ENCODE measurements at regions not wholly inside any gene's neighbourhood (a gene's known extent, or its start where the extent isn't known, plus 50 kb on each side); places are given as distances from the start of the nearest gene placed in this dataset.

GRCh38 chrX:39971760-39972159 lies 126.0 kb downstream of the BCOR start:
- H3K36me3 Mint-ChIP-seq = peaks cover 6% of the 10 kb centered on the region
- ATAC-seq = no peak
- H3K27ac Mint-ChIP-seq = no peak overlapping the region
- H3K4me1 Mint-ChIP-seq = no peaks in the 10 kb centered on the region
- no peak overlapping the region for H3K4me3 Mint-ChIP-seq
- H3K27me3 Mint-ChIP-seq = no peaks in the 10 kb centered on the region
- H3K9me3 Mint-ChIP-seq = peaks cover 4% of the 10 kb centered on the region

DNA sequence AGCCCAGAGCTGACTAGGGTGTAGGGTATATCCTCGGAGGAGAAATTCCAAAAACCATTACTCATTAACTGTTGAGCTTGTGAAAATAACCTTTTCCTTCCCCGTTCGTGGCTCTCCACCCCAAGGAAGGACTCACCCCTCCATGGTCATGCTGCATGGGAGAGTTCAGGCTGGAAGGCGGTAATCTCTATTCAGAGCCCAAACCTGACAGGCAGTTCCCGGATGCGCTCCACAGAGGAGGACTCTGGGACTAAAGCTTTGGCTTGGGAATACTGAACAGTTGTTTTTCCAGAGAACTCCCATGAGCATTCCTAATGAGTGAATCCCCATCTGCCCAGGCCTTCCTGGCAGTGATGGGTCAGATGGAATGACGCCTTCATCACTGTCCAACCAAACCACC lies 125.4 kb downstream of the BCOR start:
- Mint-ChIP-seq H3K27ac (no peak overlapping the region), H3K36me3 (peaks cover 6% of the 10 kb centered on the region), H3K4me3 (no peak overlapping the region), H3K27me3 (no peaks in the 10 kb centered on the region), H3K4me1 (no peaks in the 10 kb centered on the region), H3K9me3 (peaks cover 4% of the 10 kb centered on the region)
- ATAC-seq = no peak

- H3K9me3 Mint-ChIP-seq = peaks cover 4% of the 10 kb centered on the region
- H3K4me3 Mint-ChIP-seq = no peak overlapping the region
- no peak overlapping the region for H3K27ac Mint-ChIP-seq
- no peaks in the 10 kb centered on the region for H3K27me3 Mint-ChIP-seq
- ATAC-seq = no peak
- no peaks in the 10 kb centered on the region for H3K4me1 Mint-ChIP-seq
- H3K36me3 Mint-ChIP-seq = peaks cover 6% of the 10 kb centered on the region
Observed at GRCh38 chrX:39973810-39974209, 123.9 kb downstream of the BCOR start.

GRCh38 chrX:39974270-39974669 lies 123.5 kb downstream of the BCOR start:
- Mint-ChIP-seq H3K27ac (no peak overlapping the region), H3K27me3 (no peaks in the 10 kb centered on the region), H3K9me3 (peaks cover 4% of the 10 kb centered on the region), H3K4me1 (no peaks in the 10 kb centered on the region), H3K36me3 (peaks cover 6% of the 10 kb centered on the region), H3K4me3 (no peak overlapping the region)
- no peak for ATAC-seq

DNA sequence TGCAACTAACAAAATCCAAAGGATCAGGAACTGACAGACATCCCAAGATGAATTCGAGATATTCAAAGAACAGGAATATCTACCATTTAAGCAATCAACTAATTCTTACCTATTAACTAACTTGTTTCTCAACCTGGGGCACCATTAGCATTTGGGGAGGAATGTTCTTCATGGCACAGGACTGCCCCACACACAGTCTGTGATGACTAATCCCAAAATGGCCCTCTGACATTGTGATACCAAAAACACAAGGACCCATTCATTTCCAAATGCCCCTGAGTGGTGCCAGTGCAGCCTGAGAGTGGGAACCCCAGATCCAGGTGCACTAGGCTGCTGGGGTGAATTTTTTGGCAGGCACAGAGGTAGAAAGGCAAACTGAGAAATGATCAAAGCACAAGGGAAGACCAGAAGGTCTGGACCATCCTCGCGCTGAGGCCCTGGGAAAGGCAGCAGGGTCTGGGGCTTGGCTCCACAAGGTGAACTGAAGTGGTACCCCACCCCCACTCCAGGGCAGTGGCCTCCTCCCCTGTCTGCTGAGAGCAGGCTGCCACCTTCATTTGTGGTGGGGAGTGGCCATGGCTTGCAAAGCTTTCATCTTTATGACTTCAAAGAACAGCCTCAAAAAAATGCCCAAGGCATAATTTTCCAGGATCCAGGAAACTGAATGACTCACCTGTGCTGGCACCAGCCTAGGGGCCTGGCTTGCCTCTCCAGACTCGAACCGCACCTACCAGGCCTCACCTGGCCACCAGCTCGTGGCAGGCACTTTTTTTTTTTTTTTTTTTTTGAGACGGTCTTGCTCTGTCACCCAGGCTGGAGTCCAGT lies 122.4 kb downstream of the BCOR start:
- Mint-ChIP-seq H3K27ac (no peak overlapping the region), H3K4me3 (no peak overlapping the region), H3K9me3 (peaks cover 4% of the 10 kb centered on the region), H3K4me1 (no peaks in the 10 kb centered on the region), H3K36me3 (peaks cover 6% of the 10 kb centered on the region), H3K27me3 (no peaks in the 10 kb centered on the region)
- no peak for ATAC-seq

GRCh38 chrX:39981946-39982345 lies 115.8 kb downstream of the BCOR start:
- no peaks in the 10 kb centered on the region for H3K4me1 Mint-ChIP-seq
- ATAC-seq = no peak
- H3K9me3 Mint-ChIP-seq = no peaks in the 10 kb centered on the region
- no peaks in the 10 kb centered on the region for H3K27me3 Mint-ChIP-seq
- H3K36me3 Mint-ChIP-seq = no peaks in the 10 kb centered on the region
- H3K27ac Mint-ChIP-seq = no peak overlapping the region
- no peak overlapping the region for H3K4me3 Mint-ChIP-seq

DNA sequence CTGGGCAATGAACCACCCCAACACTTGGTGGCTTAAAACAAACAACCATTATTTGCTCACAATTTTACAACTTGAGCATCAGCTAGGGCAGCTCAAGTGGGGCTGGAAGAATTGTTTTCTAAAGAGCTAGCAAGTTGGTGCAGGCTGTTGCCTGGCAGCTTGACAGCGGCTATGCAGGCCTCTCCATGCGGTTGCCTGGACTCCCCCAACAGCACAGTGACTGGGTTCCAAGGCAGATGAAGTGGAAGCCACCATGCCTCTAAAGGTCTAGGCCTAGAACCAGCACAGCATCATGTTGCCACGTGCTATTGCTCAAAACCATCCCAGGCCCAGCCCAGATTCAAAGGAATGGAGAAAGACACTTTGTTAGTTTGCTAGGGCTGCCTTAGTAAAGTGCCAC lies 114.8 kb downstream of the BCOR start:
- Mint-ChIP-seq H3K27ac (no peak overlapping the region), H3K4me3 (no peak overlapping the region), H3K36me3 (no peaks in the 10 kb centered on the region), H3K9me3 (no peaks in the 10 kb centered on the region), H3K27me3 (no peaks in the 10 kb centered on the region), H3K4me1 (no peaks in the 10 kb centered on the region)
- no peak for ATAC-seq

DNA sequence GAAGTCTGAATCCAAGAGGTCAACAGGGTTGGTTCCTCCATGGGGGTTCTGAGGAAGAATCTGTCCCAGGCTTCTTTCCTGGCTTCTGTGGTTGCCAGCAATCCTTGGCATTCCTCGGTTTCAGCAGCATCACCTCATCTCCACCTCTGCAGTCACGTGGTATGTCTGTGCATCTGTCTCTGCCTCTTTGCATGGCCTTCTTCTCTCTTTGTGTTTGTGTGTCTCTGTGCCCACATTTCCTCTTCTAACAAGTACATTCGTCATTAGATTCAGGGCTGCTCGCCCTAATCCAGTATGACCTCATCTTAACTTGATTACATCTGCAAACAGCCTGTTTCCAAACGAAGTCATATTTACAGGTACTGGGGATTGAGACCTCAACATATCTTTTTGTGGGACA lies 114.0 kb downstream of the BCOR start:
- no peak for ATAC-seq
- H3K27ac Mint-ChIP-seq = no peak overlapping the region
- no peaks in the 10 kb centered on the region for H3K4me1 Mint-ChIP-seq
- H3K36me3 Mint-ChIP-seq = no peaks in the 10 kb centered on the region
- no peak overlapping the region for H3K4me3 Mint-ChIP-seq
- no peaks in the 10 kb centered on the region for H3K27me3 Mint-ChIP-seq
- no peaks in the 10 kb centered on the region for H3K9me3 Mint-ChIP-seq

DNA sequence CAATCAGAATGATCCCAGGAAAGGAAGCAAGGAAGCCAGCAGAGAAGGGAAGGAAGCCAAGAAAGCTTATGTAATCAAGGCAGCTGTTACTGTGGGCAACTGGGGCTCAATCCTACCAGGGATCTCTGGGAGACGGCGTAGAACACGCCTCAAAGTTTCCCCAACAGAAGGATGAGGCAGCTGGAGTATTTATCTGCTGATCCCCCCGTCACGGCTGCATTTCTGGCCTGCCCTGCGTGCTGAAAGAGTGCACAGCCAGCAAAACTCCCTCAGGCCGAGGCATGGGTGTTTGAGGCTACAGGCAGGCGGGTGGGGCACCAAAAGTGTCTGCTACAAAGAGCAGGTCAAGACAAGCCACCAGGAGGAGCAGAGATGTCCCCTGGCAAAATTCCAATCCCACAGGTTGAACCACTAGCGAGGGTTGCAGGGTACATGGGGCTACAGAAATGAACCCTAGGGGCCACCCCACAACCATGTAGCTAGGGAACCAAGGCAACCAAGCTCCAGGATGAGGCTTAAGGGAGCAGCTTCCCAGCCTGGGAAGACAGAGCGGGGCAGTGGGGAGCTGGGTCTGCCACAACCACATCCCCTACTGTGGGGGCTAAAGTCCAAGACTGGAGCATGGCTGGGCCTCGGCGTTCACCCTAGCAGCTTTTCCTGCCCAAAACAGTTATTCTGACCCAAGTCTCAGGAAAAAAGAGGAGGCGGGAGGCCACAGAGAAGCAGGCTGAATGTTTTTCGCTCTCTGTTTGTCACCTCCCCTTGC lies 113.4 kb downstream of the BCOR start:
- Mint-ChIP-seq H3K9me3 (no peaks in the 10 kb centered on the region), H3K4me3 (no peak overlapping the region), H3K4me1 (no peaks in the 10 kb centered on the region), H3K36me3 (no peaks in the 10 kb centered on the region), H3K27me3 (no peaks in the 10 kb centered on the region), H3K27ac (no peak overlapping the region)
- ATAC-seq = no peak

DNA sequence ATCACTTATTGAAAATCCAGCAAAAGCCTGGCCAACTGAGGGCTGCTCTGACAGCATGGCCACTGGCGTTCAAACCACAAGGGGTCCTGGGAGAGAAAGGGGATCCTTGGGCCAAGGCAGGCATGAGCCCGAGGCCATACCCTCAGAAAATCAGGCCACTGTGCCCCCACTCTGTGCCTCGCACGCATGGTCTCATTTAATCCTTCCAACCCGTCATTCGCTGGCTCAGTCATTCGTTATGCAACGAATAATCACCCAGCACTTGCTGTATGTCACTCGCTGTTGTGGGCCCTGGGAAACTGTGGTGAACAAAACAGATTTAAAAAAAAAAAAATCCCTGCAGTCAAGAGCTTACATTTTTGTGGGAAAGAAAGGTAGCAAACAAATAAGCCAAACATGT lies 112.7 kb downstream of the BCOR start:
- no peak overlapping the region for H3K4me3 Mint-ChIP-seq
- no peaks in the 10 kb centered on the region for H3K27me3 Mint-ChIP-seq
- H3K27ac Mint-ChIP-seq = no peak overlapping the region
- no peaks in the 10 kb centered on the region for H3K9me3 Mint-ChIP-seq
- H3K36me3 Mint-ChIP-seq = no peaks in the 10 kb centered on the region
- no peaks in the 10 kb centered on the region for H3K4me1 Mint-ChIP-seq
- no peak for ATAC-seq

DNA sequence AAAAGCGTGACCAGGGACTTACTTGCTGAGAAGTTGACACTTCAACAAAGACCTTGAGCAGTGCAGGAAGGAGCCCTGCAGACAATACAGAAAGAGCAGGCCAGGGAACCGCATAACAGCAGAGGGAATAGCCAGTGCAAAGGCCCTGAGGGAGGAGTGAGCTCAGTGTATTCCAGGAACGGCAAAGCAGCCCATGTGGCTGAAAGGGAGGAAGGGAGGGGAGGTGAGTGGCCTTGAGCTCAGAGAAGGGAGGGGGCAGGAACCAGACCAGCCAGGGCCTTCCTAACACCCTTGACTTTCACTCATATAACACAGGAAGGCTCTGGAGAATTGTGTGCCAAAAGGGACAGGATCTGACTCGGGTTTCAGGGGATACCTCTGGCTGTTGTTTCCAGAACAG lies 112.2 kb downstream of the BCOR start:
- no peaks in the 10 kb centered on the region for H3K27me3 Mint-ChIP-seq
- H3K9me3 Mint-ChIP-seq = no peaks in the 10 kb centered on the region
- no peak for ATAC-seq
- H3K36me3 Mint-ChIP-seq = no peaks in the 10 kb centered on the region
- H3K4me1 Mint-ChIP-seq = no peaks in the 10 kb centered on the region
- no peak overlapping the region for H3K27ac Mint-ChIP-seq
- no peak overlapping the region for H3K4me3 Mint-ChIP-seq

DNA sequence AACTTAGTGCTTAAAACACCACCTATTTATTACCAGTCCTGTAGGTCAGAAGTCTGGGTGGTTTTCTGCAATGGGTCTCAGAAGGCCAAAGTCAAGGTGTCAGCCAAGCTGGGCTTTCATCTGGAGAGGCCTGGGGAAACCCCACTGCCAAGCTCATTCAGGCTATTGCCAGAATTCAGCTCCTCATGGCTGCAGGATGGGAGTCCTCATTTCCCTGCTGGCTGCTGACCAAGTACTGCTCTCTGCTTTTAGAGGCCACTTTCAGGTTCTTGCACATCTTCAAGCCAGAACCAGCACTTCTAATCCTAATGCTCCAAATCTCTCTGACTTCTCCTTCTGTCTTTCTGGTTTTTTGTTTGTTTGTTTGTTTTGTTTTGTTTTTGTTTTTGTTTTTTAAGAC lies 109.3 kb downstream of the BCOR start:
- Mint-ChIP-seq H3K4me1 (no peaks in the 10 kb centered on the region), H3K9me3 (no peaks in the 10 kb centered on the region), H3K4me3 (no peak overlapping the region), H3K36me3 (no peaks in the 10 kb centered on the region), H3K27me3 (peaks cover 17% of the 10 kb centered on the region), H3K27ac (no peak overlapping the region)
- ATAC-seq = no peak

- Mint-ChIP-seq H3K27me3 (peaks cover 17% of the 10 kb centered on the region), H3K27ac (no peak overlapping the region), H3K4me3 (no peak overlapping the region), H3K36me3 (no peaks in the 10 kb centered on the region), H3K9me3 (no peaks in the 10 kb centered on the region), H3K4me1 (no peaks in the 10 kb centered on the region)
- ATAC-seq = no peak
Observed at GRCh38 chrX:39990388-39990787, 107.4 kb downstream of the BCOR start.

DNA sequence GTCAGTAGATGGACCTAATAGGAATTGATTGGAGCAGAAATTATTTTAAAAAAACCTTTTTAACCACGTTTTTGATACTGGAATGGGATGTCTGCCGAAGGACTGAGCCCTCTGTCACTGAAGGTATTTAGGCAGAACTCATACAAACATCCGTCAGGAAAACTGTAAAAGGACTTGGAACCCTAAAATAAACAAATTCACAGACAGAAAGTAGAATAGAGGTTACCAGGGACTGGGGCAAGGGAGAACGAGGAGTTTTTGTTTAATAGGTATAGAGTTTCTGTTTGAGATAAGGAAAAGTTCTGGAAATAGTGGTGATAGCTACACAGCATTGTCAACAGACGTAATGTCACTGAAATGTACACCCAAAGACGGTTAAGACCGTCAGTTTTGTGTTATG lies 105.5 kb downstream of the BCOR start:
- H3K36me3 Mint-ChIP-seq = no peaks in the 10 kb centered on the region
- no peak overlapping the region for H3K27ac Mint-ChIP-seq
- peaks cover 17% of the 10 kb centered on the region for H3K27me3 Mint-ChIP-seq
- H3K4me1 Mint-ChIP-seq = no peaks in the 10 kb centered on the region
- ATAC-seq = no peak
- no peak overlapping the region for H3K4me3 Mint-ChIP-seq
- H3K9me3 Mint-ChIP-seq = no peaks in the 10 kb centered on the region

- Mint-ChIP-seq H3K27me3 (peaks cover 18% of the 10 kb centered on the region), H3K9me3 (no peaks in the 10 kb centered on the region), H3K4me3 (no peak overlapping the region), H3K27ac (no peak overlapping the region), H3K36me3 (no peaks in the 10 kb centered on the region), H3K4me1 (no peaks in the 10 kb centered on the region)
- no peak for ATAC-seq
Observed at GRCh38 chrX:39995457-39995856, 102.3 kb downstream of the BCOR start.

DNA sequence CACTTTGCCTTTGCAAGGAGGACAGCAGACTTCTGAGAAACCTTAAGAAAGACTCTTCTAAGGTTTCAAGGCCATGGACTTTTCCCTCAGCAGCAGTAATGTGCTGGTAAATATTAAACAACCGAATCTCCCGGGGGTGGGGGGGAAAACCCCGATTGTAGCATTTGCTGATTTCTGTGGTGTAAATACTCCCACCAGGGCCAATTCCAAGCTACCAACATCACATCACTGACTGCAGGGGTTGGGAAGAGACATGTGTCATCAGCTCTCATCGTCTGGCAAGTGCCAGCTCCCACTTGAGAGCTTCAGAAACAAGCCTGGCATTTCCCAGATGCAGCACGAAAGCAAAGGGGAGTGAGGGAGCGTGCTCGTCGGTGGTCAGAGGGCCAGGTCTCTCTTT lies 101.2 kb downstream of the BCOR start:
- H3K4me1 Mint-ChIP-seq = no peaks in the 10 kb centered on the region

More for the DNA sequence above, 101.2 kb downstream of the BCOR start:
- Mint-ChIP-seq H3K36me3 (no peaks in the 10 kb centered on the region), H3K27ac (no peak overlapping the region), H3K27me3 (peaks cover 19% of the 10 kb centered on the region), H3K9me3 (no peaks in the 10 kb centered on the region), H3K4me3 (no peak overlapping the region)
- ATAC-seq = no peak

All from stimulated activated memory B cell treated with anti-CD40 and anti-IgM and Interleukin-4, amounts not matched to agents 10 μg/mL and 1 μg/mL and 100 μg/mL, for 72 hours (primary cell).